Immature natural killer cell (primary cell): ENCODE measurements at regions not wholly inside any gene's neighbourhood (a gene's known extent, or its start where the extent isn't known, plus 50 kb on each side); places are given as distances from the start of the nearest gene placed in this dataset.
"Not testable (repeated sequence)": the region's sequence is repeated elsewhere in the genome, so short reads cannot be mapped to it uniquely, and the experiment has no call there.

ENCODE experiments used
- DNase-seq, 3 donors: peaks; one replicate each; pipeline ENCODE4 v3.0.0; 2022; ENCODE audit warnings: mixed read lengths in 1 of 3
- H3K27ac Mint-ChIP-seq, 6 donors: one replicate each; pipeline ENCODE4 v1.8.0; 2020; ENCODE audit warnings: mixed read lengths in 6 of 6, mild to moderate bottlenecking in 5 of 6, inconsistent platforms in 4 of 6, moderate library complexity in 3 of 6
- H3K27me3 Mint-ChIP-seq, 3 donors: one replicate each; pipeline ENCODE4 v1.8.0; 2020 to 2021; ENCODE audit warnings: low read depth in 3 of 3, mild to moderate bottlenecking in 3 of 3, mixed read lengths in 3 of 3, moderate library complexity in 3 of 3, inconsistent platforms in 1 of 3
- H3K36me3 Mint-ChIP-seq, 3 donors: one replicate each; pipeline ENCODE4 v1.8.0; 2020; ENCODE audit warnings: mixed read lengths in 3 of 3, inconsistent platforms in 2 of 3, mild to moderate bottlenecking in 2 of 3
- H3K4me1 Mint-ChIP-seq, 2 donors: one replicate each; pipeline ENCODE4 v1.8.0; 2020; ENCODE audit warnings: inconsistent platforms in 2 of 2, mild to moderate bottlenecking in 2 of 2, mixed read lengths in 2 of 2, moderate library complexity in 1 of 2
- H3K4me3 Mint-ChIP-seq, 5 donors: one replicate each; pipeline ENCODE4 v1.8.0; 2020; ENCODE audit warnings: mild to moderate bottlenecking in 5 of 5, mixed read lengths in 5 of 5, inconsistent platforms in 3 of 5, moderate library complexity in 3 of 5
- H3K9me3 Mint-ChIP-seq, 6 donors: one replicate each; pipeline ENCODE4 v1.8.0; 2020; ENCODE audit warnings: mild to moderate bottlenecking in 6 of 6, mixed read lengths in 6 of 6, inconsistent platforms in 4 of 6, moderate library complexity in 3 of 6

DNA sequence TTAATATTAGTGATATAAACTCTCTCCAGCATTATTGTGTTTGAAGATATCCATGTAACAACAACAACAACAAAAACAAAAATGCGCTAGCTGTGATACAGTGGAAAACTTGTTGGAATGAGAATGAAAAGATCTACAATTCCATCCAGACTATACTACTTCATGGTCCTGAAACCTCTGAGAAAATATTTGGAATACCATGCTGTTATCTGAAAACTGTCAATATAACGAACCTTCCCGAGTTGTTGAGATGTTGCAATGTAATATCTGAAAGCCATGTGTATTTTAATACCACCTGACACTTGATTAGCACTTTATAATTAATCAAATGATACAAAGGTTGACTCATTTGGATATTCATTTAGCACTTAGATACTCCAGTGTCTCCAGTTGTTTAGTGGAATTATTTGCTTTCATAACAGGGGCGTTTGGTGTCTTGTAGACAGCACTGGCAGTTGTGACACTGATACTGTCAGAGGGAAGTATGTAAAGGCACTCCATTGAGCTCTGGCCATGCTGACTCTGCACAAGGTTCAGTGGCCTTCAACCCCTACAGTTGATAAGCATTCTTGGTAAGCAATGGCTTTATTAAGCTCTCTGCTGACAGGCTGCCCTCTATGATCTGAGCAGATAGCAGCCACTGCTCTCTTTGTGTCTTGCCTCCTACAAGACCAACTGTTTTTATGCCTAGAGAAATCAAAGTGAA is 447.1 kb upstream of the SEL1L start:
- DNase-seq = no peak
- H3K36me3 Mint-ChIP-seq = no peaks in the 10 kb centered on the region

DNA sequence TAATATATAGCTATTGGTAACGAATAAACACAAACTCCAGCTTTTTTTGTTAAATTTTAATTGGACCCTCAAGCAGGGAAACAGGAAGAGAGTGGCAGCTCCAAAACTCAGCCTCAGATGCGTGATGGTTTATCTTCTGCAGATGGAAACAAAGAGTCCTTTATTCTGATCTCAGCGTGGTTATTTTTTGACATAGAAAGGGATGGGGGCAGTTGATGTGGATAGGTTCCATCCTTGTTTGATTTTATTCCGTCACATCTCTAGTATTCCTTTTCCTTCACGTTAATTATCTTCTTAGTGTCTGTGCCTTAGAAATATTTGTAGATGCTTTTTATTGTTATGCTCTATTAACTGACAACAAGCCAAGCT is 447.6 kb upstream of the SEL1L start:
- H3K27ac Mint-ChIP-seq = no peak overlapping the region
- H3K27me3 Mint-ChIP-seq = no peaks in the 10 kb centered on the region
- no peaks in the 10 kb centered on the region for H3K4me1 Mint-ChIP-seq
- no peak overlapping the region for H3K4me3 Mint-ChIP-seq
- no peak for DNase-seq
- H3K9me3 Mint-ChIP-seq = peaks cover 0 to 5% (median under 1%) of the 10 kb centered on the region in 6 donors
- no peaks in the 10 kb centered on the region for H3K36me3 Mint-ChIP-seq

More for the DNA sequence above, 447.1 kb upstream of the SEL1L start:
- peaks cover 0 to 5% (median under 1%) of the 10 kb centered on the region in 6 donors for H3K9me3 Mint-ChIP-seq
- no peak overlapping the region for H3K27ac Mint-ChIP-seq
- no peaks in the 10 kb centered on the region for H3K27me3 Mint-ChIP-seq
- H3K4me1 Mint-ChIP-seq = no peaks in the 10 kb centered on the region
- H3K4me3 Mint-ChIP-seq = no peak overlapping the region

DNA sequence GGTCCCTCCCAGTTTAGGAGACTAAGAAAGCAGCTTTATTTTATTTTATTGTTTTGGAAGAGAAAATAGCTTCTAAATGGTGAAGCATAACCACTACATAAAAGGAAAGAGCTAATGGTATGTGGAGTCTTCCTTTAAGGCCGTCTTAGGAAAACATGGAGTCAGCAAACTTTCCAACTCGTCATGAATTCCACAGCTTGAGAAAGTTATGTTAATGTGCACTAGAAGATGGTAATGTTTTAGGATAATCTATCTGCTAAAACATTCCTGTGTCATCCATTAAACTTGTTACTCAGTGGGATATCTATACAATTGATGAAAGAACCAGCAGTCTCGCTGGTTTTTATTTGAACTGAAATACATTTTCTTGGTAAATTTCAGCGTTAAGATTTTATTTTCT is 448.4 kb upstream of the SEL1L start:
- Mint-ChIP-seq H3K9me3 (peaks cover 0 to 5% (median under 1%) of the 10 kb centered on the region in 6 donors), H3K4me1 (no peaks in the 10 kb centered on the region), H3K27me3 (no peaks in the 10 kb centered on the region), H3K27ac (no peak overlapping the region), H3K4me3 (no peak overlapping the region), H3K36me3 (no peaks in the 10 kb centered on the region)
- DNase-seq = no peak

- no peak for DNase-seq
- Mint-ChIP-seq H3K27me3 (peaks cover 0 to 1% (median 0%) of the 10 kb centered on the region in 3 donors), H3K27ac (no peak overlapping the region), H3K36me3 (no peaks in the 10 kb centered on the region), H3K4me3 (no peak overlapping the region), H3K4me1 (no peaks in the 10 kb centered on the region), H3K9me3 (peaks cover 0 to 5% (median under 1%) of the 10 kb centered on the region in 6 donors)
Measured at GRCh38 chr14:81986005-81986404, 452.4 kb upstream of the SEL1L start.

- no peak overlapping the region for H3K27ac Mint-ChIP-seq
- no peak for DNase-seq
Measured at GRCh38 chr14:81989211-81989610, 455.6 kb upstream of the SEL1L start.

GRCh38 chr14:81990312-81990761 is 456.7 kb upstream of the SEL1L start:
- Mint-ChIP-seq H3K27me3 (peaks cover 0 to 1% (median 0%) of the 10 kb centered on the region in 3 donors), H3K4me1 (no peaks in the 10 kb centered on the region), H3K27ac (no peak overlapping the region), H3K36me3 (no peaks in the 10 kb centered on the region), H3K9me3 (peaks cover 0 to 5% (median under 1%) of the 10 kb centered on the region in 6 donors), H3K4me3 (no peak overlapping the region)
- peak in 1 of 3 donors; percentile 2 for DNase-seq

More at GRCh38 chr14:81989211-81989610, 455.6 kb upstream of the SEL1L start:
- H3K4me3 Mint-ChIP-seq = no peak overlapping the region
- H3K27me3 Mint-ChIP-seq = peaks cover 0 to 1% (median 0%) of the 10 kb centered on the region in 3 donors
- peaks cover 0 to 5% (median 0%) of the 10 kb centered on the region in 6 donors for H3K9me3 Mint-ChIP-seq
- no peaks in the 10 kb centered on the region for H3K4me1 Mint-ChIP-seq
- no peaks in the 10 kb centered on the region for H3K36me3 Mint-ChIP-seq

DNA sequence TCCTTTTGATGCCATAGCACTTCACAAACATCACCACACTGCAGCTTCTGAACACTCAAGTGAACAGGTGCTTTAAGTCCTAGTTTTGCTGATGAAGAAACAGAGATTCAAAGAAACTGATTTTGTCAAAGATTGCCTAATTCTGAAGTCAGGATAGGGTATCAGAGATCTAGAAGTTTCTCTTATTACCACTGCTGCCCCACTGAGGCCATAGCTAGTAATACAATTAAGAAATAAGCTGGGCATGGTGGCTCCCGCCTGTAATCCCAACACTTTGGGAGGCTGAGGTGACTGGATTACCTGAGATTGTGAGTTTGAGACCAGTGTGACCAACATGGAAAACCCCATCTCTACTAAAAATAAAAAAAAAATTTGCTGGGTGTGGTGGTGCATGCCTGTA is 458.3 kb upstream of the SEL1L start:
- no peaks in the 10 kb centered on the region for H3K4me1 Mint-ChIP-seq
- no peak for DNase-seq
- peaks cover 1 to 12% (median 4%) of the 10 kb centered on the region in 6 donors for H3K9me3 Mint-ChIP-seq
- no peaks in the 10 kb centered on the region for H3K36me3 Mint-ChIP-seq
- H3K27me3 Mint-ChIP-seq = peaks cover 0 to 1% (median 0%) of the 10 kb centered on the region in 3 donors
- H3K4me3 Mint-ChIP-seq = no peak overlapping the region
- no peak overlapping the region for H3K27ac Mint-ChIP-seq

GRCh38 chr14:81993432-81993831 is 459.8 kb upstream of the SEL1L start:
- Mint-ChIP-seq H3K4me1 (no peaks in the 10 kb centered on the region), H3K27ac (no peak overlapping the region), H3K4me3 (no peak overlapping the region), H3K9me3 (peaks cover 1 to 14% (median 5%) of the 10 kb centered on the region in 6 donors), H3K27me3 (peaks cover 0 to 1% (median 0%) of the 10 kb centered on the region in 3 donors), H3K36me3 (no peaks in the 10 kb centered on the region)
- DNase-seq = no peak

DNA sequence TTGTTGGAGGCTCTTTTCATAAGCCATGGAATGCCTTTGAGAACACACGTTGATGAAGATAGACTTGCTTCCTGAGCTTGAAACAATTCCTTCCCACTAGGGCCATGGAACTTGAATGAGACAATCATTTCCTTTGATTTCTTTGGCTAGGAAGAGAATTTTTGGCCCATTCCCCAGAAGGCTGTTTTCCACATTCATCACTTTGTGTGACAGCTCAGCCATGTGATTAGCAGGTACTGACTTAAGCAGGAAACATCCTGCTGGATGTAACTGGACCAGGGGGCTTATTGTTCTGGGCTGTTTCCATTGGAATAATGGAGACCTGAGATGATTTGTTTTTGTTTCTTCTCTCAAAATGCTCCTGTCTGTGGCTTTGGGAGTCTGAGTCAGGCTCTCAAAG is 469.8 kb upstream of the SEL1L start:
- H3K36me3 Mint-ChIP-seq = no peaks in the 10 kb centered on the region
- DNase-seq = no peak
- H3K27me3 Mint-ChIP-seq = no peaks in the 10 kb centered on the region
- H3K4me1 Mint-ChIP-seq = no peaks in the 10 kb centered on the region
- no peak overlapping the region for H3K4me3 Mint-ChIP-seq
- peaks cover 0 to 17% (median 5%) of the 10 kb centered on the region in 6 donors for H3K9me3 Mint-ChIP-seq
- H3K27ac Mint-ChIP-seq = no peak overlapping the region

- no peaks in the 10 kb centered on the region for H3K4me1 Mint-ChIP-seq
- H3K9me3 Mint-ChIP-seq = peaks cover 1 to 33% (median 12%) of the 10 kb centered on the region in 6 donors
- H3K36me3 Mint-ChIP-seq = peaks cover 0 to 3% (median 0%) of the 10 kb centered on the region in 3 donors
- no peak overlapping the region for H3K4me3 Mint-ChIP-seq
- no peak overlapping the region for H3K27ac Mint-ChIP-seq
- DNase-seq = no peak
- no peaks in the 10 kb centered on the region for H3K27me3 Mint-ChIP-seq
Measured at GRCh38 chr14:82009076-82009475, 475.4 kb upstream of the SEL1L start.

DNA sequence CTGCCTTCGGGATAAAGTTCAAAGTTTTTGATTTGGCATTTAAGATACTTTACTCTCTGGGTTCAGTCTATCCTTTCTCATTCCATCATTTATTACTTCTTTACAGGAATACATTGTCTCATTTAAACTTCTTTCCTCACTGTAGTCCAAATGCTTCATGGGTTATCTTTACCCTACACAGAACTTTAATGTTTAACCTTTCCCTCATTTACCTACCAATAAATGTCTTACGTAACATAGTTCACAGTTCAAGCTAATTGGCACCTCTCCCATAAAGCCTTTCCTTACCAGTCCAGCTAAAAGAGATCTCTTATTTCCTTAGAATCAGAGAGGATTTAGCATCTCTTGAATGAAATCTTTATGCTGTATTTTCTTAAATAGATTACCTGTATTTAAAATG is 476.3 kb upstream of the SEL1L start:
- no peaks in the 10 kb centered on the region for H3K27me3 Mint-ChIP-seq
- no peak overlapping the region for H3K27ac Mint-ChIP-seq
- peaks cover 4 to 38% (median 15%) of the 10 kb centered on the region in 6 donors for H3K9me3 Mint-ChIP-seq
- no peaks in the 10 kb centered on the region for H3K4me1 Mint-ChIP-seq
- H3K4me3 Mint-ChIP-seq = no peak overlapping the region
- peaks cover 0 to 3% (median 0%) of the 10 kb centered on the region in 3 donors for H3K36me3 Mint-ChIP-seq
- no peak for DNase-seq

- peaks cover 4 to 47% (median 15%) of the 10 kb centered on the region in 6 donors for H3K9me3 Mint-ChIP-seq
- H3K4me1 Mint-ChIP-seq = no peaks in the 10 kb centered on the region
- H3K4me3 Mint-ChIP-seq = no peak overlapping the region
- no peaks in the 10 kb centered on the region for H3K27me3 Mint-ChIP-seq
- no peak for DNase-seq
- H3K36me3 Mint-ChIP-seq = peaks cover 0 to 3% (median 0%) of the 10 kb centered on the region in 3 donors
- no peak overlapping the region for H3K27ac Mint-ChIP-seq
Measured at GRCh38 chr14:82011460-82011859, 477.8 kb upstream of the SEL1L start.

- H3K27ac Mint-ChIP-seq = no peak overlapping the region
- H3K36me3 Mint-ChIP-seq = no peaks in the 10 kb centered on the region
- H3K9me3 Mint-ChIP-seq = peaks cover 14 to 41% (median 38%) of the 10 kb centered on the region in 6 donors
- no peaks in the 10 kb centered on the region for H3K4me1 Mint-ChIP-seq
- peaks cover 0 to 6% (median 0%) of the 10 kb centered on the region in 3 donors for H3K27me3 Mint-ChIP-seq
- DNase-seq = no peak
- H3K4me3 Mint-ChIP-seq = no peak overlapping the region
Measured at GRCh38 chr14:82029038-82029437, 495.4 kb upstream of the SEL1L start.

DNA sequence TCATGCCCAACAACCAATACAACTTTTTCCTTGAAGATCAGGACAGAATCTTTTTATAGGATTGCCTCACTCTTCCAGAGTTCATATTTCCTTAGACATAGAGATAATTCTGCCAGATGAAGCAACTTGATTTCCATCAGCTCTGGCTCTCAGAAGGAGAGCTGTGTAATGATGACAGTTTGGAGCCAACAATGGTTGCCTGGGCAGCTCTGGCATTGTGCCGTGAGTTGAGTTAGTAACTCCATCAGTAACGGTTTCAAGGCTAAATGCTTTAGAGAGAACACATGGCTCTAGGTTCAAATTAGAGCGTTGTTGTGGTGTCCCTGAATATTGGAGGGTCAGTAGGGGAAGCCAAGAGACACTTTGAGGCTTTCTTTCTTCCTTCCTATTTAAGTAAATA is 501.7 kb upstream of the SEL1L start:
- H3K27ac Mint-ChIP-seq = no peak overlapping the region
- no peak for DNase-seq

DNA sequence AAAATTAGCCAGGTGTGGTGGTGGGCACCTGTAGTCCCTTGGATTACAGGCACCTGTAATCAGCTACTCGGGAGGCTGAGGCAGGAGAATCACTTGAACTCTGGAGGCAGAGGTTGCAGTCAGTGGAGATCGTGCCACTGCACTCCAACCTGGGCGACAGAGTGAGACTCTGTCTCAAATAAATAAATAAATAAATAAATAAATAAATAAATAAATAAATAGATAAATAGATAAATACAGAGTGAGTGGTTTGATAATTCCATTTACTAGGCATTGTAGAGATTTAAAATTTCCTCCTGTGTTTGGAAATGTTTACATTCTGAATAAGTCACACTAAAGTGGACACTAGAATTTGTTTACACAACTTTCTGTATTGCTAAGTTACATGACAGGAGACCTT is 504.4 kb upstream of the SEL1L start:
- H3K27ac Mint-ChIP-seq, H3K4me1 Mint-ChIP-seq, H3K27me3 Mint-ChIP-seq, DNase-seq, H3K36me3 Mint-ChIP-seq, H3K4me3 Mint-ChIP-seq: not testable (repeated sequence)
- peaks cover 5 to 19% (median 9%) of the 10 kb centered on the region in 6 donors for H3K9me3 Mint-ChIP-seq

More for the DNA sequence above, 501.7 kb upstream of the SEL1L start:
- no peaks in the 10 kb centered on the region for H3K4me1 Mint-ChIP-seq
- H3K36me3 Mint-ChIP-seq = no peaks in the 10 kb centered on the region
- H3K4me3 Mint-ChIP-seq = no peak overlapping the region
- peaks cover 0 to 2% (median 0%) of the 10 kb centered on the region in 3 donors for H3K27me3 Mint-ChIP-seq
- peaks cover 3 to 20% (median 5%) of the 10 kb centered on the region in 6 donors for H3K9me3 Mint-ChIP-seq
